ENCODE measurements at regions not wholly inside any gene's neighbourhood (a gene's known extent, or its start where the extent isn't known, plus 50 kb on each side); places are given as distances from the start of the nearest gene placed in this dataset.
"Not testable (repeated sequence)": the region's sequence is repeated elsewhere in the genome, so short reads cannot be mapped to it uniquely, and the experiment has no call there.

DNA sequence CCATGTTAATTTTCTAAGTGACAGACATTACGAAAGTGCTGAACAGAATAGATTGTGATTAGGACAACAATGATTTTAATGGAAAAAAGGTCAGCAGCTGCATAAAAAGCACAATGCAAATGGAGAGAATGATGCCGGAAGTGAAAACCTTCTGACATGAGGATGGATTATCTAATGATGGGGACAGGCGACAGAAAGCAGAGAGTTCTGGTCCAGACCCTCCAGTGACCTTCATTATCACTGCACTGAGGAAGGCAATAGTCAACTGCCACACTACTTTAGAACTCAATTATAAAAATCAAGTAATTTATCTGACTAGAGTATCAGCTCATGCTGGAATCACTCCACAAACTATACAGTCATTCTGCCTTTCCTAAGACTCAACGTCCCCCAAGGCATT, 746.1 kb upstream of the EPHA5 start:
- no peak for DNase-seq (ENCODE audit: low read depth in 2 of 2)

DNA sequence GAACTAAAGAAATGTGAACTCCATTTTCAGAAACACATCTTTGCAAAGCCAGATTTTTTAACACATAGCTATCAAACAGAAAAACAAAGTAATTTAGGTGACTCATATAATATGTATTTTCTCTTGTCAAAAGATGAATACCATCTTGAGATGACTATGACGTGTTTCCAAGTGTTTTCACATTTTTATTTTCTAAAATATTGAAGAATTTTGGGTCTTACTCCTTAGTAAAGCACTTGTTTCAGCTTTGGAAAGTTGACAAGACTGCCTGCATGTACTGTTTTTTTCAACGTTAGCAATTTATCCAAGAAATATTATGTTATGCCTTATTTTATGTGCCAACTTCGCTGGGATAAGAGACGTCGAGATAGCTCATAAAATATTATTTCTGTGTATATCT, 733.9 kb upstream of the EPHA5 start:
- DNase-seq (ENCODE audit: low read depth in 2 of 2) = no peak

DNA sequence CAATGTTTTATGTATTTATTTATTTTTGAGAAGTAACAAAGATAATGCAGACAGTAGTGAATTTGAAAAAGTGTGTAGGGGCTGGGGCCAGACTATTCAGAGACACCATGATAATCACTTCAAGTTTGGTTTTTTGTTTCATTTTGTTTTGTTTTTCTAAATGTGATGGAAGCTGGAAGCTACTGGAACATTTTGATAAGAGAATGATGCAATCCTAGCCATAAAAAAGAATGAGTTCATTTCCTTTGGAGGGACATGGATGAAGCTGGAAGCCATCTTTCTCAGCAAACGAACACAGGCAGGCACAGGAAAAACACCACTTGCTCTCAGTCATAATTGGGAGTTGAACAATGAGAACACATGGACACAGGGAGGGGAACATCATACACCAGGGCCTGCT, 706.6 kb upstream of the EPHA5 start:
- DNase-seq (ENCODE audit: low read depth in 2 of 2) = no peak

DNA sequence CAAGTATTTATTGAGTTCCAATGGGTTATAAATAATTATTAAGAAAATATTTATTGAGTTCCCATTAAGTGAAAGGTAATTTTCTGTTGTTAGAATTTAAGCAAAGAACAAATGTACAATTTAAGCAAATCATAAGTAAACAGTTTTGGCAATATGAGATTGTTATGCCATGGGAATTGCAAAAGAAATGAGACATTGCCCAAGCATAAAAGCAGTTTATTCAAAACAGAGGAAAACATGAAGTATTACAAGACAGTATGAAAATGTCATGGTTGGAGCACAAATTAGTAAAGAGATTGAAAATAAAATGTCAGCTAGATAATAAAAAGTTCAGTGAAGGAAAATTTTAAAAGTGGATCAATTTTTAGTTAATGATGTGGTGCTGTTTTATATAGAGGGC, 706.1 kb upstream of the EPHA5 start:
- no peak for DNase-seq (ENCODE audit: low read depth in 2 of 2)

DNA sequence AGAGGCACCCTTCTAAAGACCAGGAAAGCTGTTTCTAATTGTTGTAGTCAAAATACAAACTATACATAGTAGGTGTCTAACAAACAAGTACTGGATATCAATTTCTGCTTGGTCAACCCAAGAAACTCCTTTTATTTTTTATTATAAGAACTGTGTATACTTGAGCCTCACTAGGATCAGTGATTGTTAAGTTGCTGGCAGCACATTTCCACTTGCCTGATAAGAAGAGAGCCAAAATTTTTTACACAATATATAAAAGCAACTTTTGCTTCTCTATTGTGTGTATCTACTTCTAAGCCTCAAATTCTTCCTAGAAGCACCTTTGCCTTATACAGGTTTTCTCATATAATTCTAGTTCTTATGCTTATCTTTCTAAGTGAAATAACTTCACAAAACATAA, 703.0 kb upstream of the EPHA5 start:
- DNase-seq (ENCODE audit: low read depth in 2 of 2) = no peak

DNA sequence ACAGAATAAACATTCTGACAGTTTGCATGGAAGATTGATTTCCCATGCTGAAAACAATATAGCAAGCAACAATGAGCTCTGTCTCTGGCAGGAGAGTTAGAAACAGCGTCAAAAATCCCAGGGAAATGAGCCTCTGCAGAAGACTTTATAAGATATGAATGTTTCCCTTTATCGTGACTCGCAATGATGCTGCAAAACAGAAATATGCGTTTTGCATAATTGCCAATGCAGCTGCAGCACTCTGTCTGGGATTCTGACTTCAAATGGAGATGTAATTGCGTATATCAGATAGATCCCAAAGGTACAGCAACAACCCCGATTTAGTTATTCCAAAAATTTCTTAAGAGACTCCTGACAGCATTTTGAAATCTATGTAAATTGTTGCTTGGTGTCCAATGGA, 702.4 kb upstream of the EPHA5 start:
- DNase-seq (ENCODE audit: low read depth in 2 of 2) = no peak

DNA sequence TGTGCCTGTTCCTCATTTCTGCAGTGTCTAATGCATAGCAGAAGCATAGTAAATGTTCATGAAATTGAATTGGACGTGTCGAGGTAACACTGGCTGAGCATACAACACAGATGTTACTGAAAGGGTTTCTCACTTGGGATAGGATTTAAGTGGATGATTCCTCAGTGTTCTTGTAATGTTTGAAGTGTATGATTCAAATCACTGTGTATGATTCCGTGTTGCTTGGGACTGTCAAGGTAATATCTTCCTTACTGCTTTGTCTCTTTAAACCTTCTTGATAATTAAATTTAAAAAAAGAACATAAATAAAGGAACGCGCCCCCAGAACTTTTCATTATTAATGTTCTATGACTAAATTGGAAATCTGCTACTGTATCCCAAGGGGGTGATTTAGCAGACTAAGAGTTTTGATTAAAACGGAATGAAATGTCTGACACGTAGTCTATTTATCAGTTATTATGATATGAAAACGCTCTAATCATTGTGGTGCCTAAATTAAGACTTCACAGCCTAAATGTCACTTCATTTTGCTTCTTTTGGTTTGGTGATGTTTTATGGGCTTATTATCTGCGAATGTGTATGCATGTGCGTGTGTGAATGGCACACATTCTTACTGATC, 696.9 kb upstream of the EPHA5 start:
- no peak for DNase-seq (ENCODE audit: low read depth in 2 of 2)

DNA sequence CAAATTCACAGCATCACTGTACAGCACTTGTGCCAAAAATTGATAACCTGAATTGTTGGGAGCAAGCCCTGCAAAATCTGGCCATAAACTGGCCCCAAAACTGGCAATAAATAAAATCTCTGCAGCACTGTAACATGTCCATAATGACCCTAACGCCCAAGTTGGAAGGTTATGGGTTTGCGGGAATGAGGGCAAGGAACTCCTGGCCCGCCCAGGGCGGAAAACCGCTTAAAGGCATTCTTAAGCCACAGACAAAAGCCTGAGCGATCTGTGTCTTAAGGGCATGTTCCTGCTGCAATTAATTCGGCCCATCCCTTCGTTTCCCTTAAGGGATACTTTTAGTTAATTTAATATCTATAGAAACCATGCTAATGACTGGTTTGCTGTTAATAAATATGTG, 690.1 kb upstream of the EPHA5 start:
- DNase-seq (ENCODE audit: low read depth in 2 of 2) = not testable (repeated sequence)

DNA sequence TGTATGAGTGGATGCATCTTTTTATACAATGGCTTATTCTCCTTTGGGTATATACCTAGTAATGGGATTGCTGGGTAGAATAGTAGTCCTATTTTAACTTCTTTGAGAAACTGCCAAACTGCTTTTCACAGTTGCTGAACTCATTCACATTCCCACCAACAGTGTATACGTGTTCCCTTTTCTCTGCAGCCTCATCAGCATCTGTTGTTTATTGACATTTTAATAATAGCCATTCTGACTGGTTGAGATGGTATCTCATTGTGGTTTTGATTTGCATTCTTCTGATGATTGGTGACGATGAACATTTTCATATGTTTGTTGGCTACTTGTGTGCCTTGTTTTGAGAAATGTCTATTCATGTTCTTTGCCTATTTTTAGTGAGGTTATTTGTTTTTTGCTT, 687.0 kb upstream of the EPHA5 start:
- DNase-seq (ENCODE audit: low read depth in 2 of 2) = no peak

DNA sequence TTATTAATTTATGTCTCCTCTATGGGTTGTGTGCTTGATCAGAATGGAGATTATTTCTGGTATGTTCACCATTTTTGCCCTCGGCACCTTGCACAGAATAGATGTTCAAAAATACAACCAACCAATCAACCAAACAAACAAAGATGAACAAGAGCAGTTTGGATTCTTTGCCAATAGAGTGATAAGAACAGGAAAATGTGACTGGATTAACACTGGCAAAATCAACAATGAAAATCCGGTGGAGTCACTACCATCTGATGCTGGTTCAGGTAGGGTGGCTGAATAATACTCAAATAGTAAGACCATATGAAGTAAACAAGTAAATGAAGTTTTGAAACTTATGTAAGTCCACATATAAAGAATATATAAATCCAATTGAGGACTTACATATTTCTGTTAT, 685.0 kb upstream of the EPHA5 start:
- no peak for DNase-seq (ENCODE audit: low read depth in 2 of 2)

DNA sequence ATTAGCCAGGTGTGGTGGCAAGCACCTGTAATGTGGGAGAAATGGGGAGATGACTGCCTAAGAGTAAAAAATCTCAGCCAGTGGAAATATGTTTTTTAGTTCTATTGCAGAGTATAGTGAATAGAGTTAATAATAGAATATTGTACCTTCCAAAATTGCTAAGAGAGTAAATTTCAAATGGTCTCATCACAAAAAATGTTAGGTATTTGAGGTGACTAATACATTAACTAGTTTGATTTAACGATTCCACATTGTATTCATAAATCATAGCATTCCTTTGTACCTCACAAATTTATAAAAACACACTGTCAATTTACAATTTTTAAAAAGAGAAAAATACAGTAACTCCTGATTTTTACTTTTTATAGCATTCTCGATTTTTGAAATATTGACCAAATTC, 681.5 kb upstream of the EPHA5 start:
- no peak for DNase-seq (ENCODE audit: low read depth in 2 of 2)

DNA sequence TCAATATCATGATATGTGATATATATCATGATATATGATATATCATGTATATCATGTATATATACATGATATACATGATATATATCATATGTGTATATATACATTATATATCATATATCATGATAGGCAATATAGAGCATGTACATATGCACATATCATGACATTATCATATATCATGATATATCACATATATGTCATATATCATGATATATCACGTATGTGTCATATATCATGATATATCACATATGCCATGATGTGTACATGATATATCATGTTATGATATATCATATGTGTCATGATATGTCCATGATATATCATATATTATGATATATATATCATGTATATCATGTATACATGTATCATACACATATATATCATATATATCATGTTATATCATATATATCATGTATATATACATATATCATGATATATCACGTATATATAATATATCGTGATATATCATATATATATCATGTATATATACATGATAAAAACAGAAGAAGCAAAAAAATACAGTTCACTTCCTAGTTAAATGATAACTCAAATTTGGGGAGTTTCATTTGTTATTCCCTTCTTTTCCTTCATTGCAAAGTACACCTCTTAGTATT, 670.1 kb upstream of the EPHA5 start:
- DNase-seq (ENCODE audit: low read depth in 2 of 2) = no peak

DNA sequence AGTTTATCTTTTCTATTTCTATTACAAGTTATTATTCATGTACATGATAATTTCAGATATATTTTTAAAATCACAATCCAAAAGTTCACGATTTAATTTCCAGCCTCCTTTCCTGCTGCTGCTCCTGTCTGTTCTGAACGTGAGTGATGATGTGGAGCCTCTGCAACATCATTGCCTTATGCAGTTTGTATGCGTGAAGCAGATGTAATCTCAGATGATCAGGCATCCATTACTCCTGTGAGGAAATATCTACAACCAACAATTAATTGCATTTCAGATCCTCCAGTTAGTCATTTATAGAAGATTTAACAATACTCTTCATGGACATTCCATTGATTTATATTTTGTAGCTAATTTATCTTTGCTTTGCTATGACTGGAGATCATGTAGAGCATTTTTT, 668.7 kb upstream of the EPHA5 start:
- no peak for DNase-seq (ENCODE audit: low read depth in 2 of 2)

DNA sequence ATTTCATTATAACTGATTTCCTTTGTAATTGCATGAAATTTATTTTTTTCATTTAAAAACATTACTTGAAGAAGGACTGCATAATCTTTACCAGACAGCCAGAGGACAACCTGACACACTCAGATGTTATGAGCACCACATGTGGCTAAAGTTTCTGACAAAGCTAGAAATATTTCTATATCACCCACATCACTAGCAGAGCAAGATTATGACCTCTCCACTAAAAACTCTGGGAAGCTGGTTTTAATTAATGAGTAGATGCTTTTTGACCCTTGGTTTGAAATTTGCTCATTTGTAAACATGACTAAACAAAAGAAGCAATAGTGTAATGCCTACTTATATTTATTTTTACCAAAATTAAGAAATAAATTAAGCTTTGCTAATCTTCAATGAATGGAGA, 661.5 kb upstream of the EPHA5 start:
- DNase-seq (ENCODE audit: low read depth in 2 of 2) = no peak

DNA sequence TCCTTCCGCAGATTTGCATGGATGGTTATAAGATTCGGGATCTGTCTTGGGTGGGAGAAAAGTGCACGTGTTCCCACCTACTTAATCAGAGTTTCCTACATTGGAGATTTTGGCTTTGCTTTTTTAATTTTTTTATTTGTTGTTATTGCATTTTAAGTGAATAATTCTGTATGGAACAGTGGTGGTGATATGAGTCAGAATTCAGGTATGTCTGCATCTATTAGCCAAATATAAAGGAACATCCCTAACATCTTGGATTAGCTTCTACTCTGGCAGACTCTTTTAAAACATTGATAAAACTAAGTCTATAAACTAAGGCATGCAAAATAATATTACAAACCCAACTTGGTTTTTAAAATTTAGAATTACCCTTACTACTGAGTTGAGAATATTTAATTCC, 659.8 kb upstream of the EPHA5 start:
- no peak for DNase-seq (ENCODE audit: low read depth in 2 of 2)

DNA sequence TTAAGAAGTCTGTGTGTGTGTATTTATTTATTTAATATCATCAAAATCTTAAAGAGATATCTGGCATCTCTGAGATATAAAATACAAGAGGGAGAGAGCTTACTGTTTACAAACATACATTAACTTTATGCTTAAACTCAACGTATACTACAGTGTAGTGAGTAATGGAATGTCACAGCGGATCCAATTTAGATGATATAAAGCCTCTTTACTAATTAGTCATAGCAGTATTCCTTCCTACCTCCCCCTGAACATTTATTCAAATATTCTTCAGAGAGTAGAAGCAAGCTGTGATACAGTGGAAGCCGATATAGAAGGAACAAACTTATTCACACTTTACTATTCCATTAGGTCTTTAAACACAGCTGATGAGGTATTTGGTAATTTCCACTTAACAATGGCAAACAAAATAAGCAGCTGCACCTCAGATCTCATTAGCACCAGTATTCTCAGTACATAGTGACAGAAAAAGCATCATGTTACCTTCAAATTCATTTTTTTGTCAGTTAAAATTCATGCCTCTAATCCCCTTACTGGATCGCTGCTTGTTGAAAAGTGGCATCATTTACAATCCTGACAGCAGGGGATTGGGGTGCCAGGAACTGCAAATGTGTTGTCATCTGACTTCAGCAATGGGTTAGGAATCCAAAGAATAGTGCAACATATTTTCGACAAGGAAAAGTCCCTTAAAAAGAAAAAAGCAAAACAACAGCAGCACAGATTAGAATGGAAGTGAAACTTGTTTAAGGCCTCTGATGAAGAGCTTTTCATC, 658.7 kb upstream of the EPHA5 start:
- no peak for DNase-seq (ENCODE audit: low read depth in 2 of 2)

DNA sequence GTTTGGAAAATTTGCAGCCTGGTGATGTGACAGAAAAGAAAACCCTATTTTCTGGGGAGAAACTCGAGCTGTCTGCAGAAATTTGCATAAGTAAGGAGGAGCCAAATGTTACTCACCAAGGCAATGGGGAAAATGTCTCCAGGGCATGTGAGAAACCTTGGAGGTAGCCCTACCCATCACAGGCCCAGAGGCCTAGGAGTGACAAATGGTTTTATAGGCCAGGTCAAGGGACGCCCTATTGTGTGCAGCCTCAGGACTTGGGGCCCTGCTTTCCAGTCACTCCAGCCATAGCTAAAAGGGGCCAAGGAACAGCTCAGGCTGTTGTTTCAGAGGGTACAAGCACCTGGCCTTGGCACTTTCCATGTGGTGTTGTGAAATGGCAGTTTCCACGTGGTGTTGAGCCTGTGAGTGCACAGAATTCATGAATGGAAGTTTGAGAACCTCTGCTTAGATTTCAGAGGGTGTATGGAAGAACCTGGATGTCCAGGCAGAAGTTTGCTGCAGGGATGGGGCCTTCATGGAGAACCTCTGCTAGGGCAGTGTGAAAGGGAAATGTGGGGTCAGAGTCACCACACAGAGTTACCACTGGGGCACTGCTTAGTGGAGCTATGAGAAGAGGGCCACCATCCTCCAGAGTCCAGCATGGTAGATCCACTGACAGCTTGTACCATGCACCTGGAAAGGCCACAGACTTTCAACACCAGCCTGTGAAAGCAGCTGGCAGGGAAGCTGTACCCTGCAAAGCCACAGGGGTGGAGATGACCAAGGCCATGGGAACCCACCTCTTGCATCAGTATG, 637.6 kb upstream of the EPHA5 start:
- no peak for DNase-seq (ENCODE audit: low read depth in 2 of 2)

DNA sequence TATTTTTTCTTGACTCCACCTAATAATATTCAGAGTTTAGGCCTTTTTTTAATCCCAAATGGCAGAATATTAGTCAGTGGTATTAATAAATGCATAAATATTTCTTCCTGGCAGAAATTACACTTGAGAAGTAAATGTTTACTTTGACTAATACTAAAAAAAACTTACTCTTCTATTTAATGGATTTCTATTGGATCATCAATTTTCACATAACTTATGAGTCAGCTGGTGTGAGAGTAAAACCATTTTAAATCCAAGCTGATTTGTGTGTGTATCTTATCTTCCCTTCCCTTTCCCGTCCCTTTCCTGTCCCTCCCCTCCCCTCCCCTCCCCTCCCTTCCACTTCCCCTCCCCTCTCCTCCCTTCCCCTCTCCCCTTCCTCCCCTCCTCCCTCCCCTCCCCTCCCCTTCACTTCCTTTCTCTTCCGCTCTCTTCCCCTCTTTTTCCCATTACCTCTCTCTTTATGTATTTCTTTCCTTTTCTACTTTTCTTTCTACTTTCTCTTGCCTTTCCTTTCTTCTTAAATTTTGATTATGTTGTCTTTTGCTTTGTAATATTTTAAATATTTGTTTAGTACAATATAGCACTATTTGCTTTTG, 630.1 kb upstream of the EPHA5 start:
- DNase-seq (ENCODE audit: low read depth in 2 of 2) = no peak

DNA sequence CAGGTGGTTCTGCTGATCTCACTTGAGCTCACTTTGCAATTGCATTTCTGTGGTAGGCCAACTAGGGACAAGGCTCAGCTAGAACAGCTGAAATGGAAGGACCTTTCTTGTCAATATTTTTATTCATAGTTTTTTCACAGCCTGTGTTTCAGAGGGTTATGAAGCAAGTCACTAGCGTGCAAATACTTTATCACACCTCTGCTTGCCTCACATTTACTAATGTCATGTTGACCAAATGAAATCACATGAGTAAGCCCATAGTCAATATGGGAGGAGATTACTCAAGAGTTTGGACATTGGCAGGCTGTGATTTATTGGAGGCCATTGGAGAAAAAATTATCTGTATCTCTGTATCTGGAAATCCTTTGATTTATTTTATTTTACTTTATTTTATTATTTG, 628.3 kb upstream of the EPHA5 start:
- no peak for DNase-seq (ENCODE audit: low read depth in 2 of 2)

DNA sequence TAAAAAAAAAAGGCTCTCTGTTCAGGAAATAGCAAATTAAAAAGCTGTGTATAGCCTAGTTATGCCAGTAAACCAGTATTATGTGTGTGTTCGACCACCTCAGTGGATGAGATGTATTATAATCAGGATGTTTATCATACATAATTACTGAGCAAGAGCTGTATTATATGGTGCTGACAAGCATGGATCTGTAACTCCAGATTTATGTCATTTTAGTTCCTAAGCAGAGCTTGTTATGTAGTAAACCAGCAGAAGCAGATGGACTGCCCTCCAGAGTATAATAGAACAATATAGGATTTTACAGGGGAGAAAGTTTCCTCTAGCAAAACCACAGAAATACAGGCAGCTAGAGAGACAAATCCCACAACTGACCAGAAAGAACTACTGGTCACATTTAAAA, 627.4 kb upstream of the EPHA5 start:
- no peak for DNase-seq (ENCODE audit: low read depth in 2 of 2)

DNA sequence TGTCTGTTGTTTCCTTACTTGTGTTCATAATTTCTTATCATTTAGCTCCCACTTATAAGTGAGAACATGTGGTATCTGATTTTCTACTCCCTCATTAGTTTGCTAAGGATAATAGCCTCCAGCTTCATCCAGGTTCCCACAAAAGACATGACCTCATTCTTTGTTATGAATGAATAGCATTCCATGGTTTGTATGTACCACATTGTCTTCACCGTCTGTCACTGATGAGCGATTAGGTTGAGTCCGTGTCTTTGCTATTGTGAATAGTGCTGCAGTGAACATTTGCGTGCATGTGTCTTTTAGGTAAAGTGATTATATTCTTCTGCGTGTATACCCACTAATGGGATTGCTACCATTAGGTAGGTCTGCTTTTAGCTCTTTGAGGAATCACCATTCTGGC, 624.3 kb upstream of the EPHA5 start:
- DNase-seq (ENCODE audit: low read depth in 2 of 2) = no peak

DNA sequence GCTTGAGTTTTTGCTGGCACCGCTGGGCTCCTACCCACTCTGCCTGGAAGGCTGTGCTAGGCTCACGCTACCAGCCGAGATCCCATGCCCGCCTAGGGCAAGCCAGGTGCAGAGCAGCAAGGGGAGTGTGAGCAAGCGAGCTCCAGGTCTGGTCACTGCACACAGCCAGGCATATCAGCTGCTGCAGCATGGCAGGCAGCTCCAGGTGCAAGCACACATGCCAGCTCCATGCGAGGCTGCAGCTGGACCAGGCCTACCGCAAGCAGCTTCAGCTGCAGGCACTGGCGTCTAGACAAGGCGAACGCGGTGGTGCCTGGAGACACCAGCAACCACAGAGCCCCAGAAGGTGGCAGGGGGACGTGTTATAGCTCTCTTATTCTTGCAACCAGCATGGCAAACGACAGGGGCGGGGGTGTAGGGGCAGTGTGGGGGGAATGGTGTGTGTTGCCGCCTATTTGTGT, 614.7 kb upstream of the EPHA5 start:
- no peak for DNase-seq (ENCODE audit: low read depth in 2 of 2)
